ENCODE measurements at regions not wholly inside any gene's neighbourhood (a gene's known extent, or its start where the extent isn't known, plus 50 kb on each side); places are given as distances from the start of the nearest gene placed in this dataset.
"Not testable (repeated sequence)": the region's sequence is repeated elsewhere in the genome, so short reads cannot be mapped to it uniquely, and the experiment has no call there.

- not testable (repeated sequence) for TF ChIP-seq MYC (IDR thresholded peaks at IDR 0.05; ENCODE audit: low read depth, low read length); POLR2AphosphoS5 (IDR thresholded peaks at IDR 0.05; ENCODE audit: insufficient read depth, low read depth, low read length); POLR2A (IDR thresholded peaks at IDR 0.05; ENCODE audit: low read depth, low read length); CTCF (IDR thresholded peaks at IDR 0.05; ENCODE audit: extremely low read depth in 1 of 2, insufficient read depth in 1 of 2, low read depth in 1 of 2, low read length in 2 of 2); EZH2 (IDR thresholded peaks at IDR 0.05; ENCODE audit: borderline replicate concordance, low read depth, low read length, severe bottlenecking); MAX (IDR thresholded peaks at IDR 0.05; ENCODE audit: insufficient read depth, insufficient read length); JUN (IDR thresholded peaks at IDR 0.05; ENCODE audit: borderline replicate concordance, insufficient read depth, insufficient read length, low read depth)
These were observed 156.1 kb downstream of the TMEM121 start for GRCh38 chr14:105682442-105682841.

Measured in endothelial cell of umbilical vein (primary cell).